Neural progenitor cell (in vitro differentiated cells): ENCODE measurements at regions not wholly inside any gene's neighbourhood (a gene's known extent, or its start where the extent isn't known, plus 50 kb on each side); places are given as distances from the start of the nearest gene placed in this dataset.

Source experiments
- DNase-seq: peaks from one replicate; pipeline ENCODE4 v3.0.0-alpha.2; 2016; ENCODE audit warnings: low spot score
- H2AFZ ChIP-seq: fragments of 200-600 bp; sonication (generic); replicated peaks from 2 replicates; pipeline ENCODE4 v1.6.1; 2016; ENCODE audit warnings: antibody characterized with exemption
- H3F3A ChIP-seq: fragments of 200-600 bp; sonication (generic); 2 replicates; pipeline ENCODE4 v1.6.1; 2016; ENCODE audit warnings: antibody characterized with exemption, low read depth
- H3K27ac ChIP-seq: fragments of 200-600 bp; sonication (generic); 2 replicates; pipeline ENCODE4 v1.5.1; 2016; ENCODE audit warnings: mild to moderate bottlenecking
- H3K27me3 ChIP-seq: fragments of 200-600 bp; sonication (generic); 2 replicates; pipeline ENCODE4 v1.6.1; 2016; ENCODE audit warnings: mild to moderate bottlenecking, moderate library complexity
- H3K36me3 ChIP-seq: fragments of 200-600 bp; sonication (generic); 2 replicates; pipeline ENCODE4 v1.5.1; 2016
- H3K4me1 ChIP-seq: fragments of 200-600 bp; sonication (generic); 2 replicates; pipeline ENCODE4 v1.6.1; 2016; ENCODE audit warnings: mixed run types
- H3K4me2 ChIP-seq: fragments of 200-600 bp; sonication (generic); 2 replicates; pipeline ENCODE4 v1.6.1; 2016
- H3K4me3 ChIP-seq: fragments of 200-600 bp; sonication (generic); 2 replicates; pipeline ENCODE4 v1.5.1; 2016
- H3K79me2 ChIP-seq: fragments of 200-600 bp; sonication (generic); 2 replicates; pipeline ENCODE4 v1.6.1; 2016; ENCODE audit warnings: low read depth
- H3K9ac ChIP-seq: fragments of 200-600 bp; sonication (generic); 2 replicates; pipeline ENCODE4 v1.6.1; 2016
- H3K9me3 ChIP-seq: fragments of 200-600 bp; sonication (generic); 2 replicates; pipeline ENCODE4 v1.5.1; 2016; ENCODE audit warnings: low read depth
- H4K20me1 ChIP-seq: fragments of 200-600 bp; sonication (generic); 2 replicates; pipeline ENCODE4 v1.6.1; 2016; ENCODE audit warnings: low read depth
- H3K27ac Mint-ChIP-seq: 3 replicates; pipeline ENCODE4 v1.8.0; 2021; ENCODE audit warnings: mixed read lengths
- H3K27me3 Mint-ChIP-seq: 2 replicates; pipeline ENCODE4 v1.8.0; 2022; ENCODE audit warnings: low read depth, mild to moderate bottlenecking, inconsistent platforms, moderate library complexity, mixed read lengths; ENCODE audit not compliant: insufficient read depth
- H3K36me3 Mint-ChIP-seq: 3 replicates; pipeline ENCODE4 v1.8.0; 2021; ENCODE audit warnings: mixed read lengths
- H3K4me1 Mint-ChIP-seq: 3 replicates; pipeline ENCODE4 v1.8.0; 2021; ENCODE audit warnings: mixed read lengths
- H3K4me3 Mint-ChIP-seq: 3 replicates; pipeline ENCODE4 v1.8.0; 2021; ENCODE audit warnings: mild to moderate bottlenecking, moderate library complexity, mixed read lengths
- H3K9me3 Mint-ChIP-seq: 3 replicates; pipeline ENCODE4 v1.8.0; 2020; ENCODE audit warnings: mixed read lengths
- EZH2 ChIP-seq: fragments of 200-600 bp; sonication (generic); IDR thresholded peaks from 2 replicates; pipeline ENCODE4 v1.6.1; 2017; ENCODE audit warnings: antibody characterized with exemption, mild to moderate bottlenecking, moderate library complexity
- EZH2phosphoT487 ChIP-seq: fragments of 200-600 bp; sonication (generic); IDR thresholded peaks from 2 replicates; pipeline ENCODE4 v1.6.1; 2017; ENCODE audit warnings: antibody characterized with exemption
- TF ChIP-seq, protein P1 (sequence below): fragments of 200-600 bp; sonication (generic); IDR thresholded peaks from 2 replicates; pipeline ENCODE4 v1.5.1; 2017; ENCODE audit warnings: antibody characterized with exemption, mild to moderate bottlenecking

DNA sequence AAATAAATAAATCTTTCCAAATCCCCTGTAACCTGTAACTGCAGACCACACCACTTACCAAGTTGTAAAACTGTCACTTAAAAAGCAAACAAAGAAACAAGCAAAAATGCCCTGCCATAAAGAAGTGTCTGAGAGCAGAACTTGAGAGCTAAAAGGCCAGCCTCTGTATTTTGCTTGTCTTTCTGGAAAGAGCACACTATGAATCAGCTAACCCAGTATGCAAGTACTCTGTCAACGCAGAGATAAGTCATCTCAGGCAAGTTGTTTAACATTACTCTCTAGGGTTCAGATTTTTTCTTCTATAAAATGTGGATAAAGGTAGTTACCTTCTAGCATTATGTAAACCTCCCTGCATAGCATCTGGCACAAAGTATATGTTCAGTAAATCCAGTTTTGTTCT is 134.8 kb downstream of the HS3ST1 start:
- Histone ChIP-seq H3K4me1 (no peaks in the 10 kb centered on the region), H3K4me3 (no peak overlapping the region), H3K79me2 (no peaks in the 10 kb centered on the region), H3F3A (no peaks in the 10 kb centered on the region), H2AFZ (no peak overlapping the region), H3K36me3 (no peaks in the 10 kb centered on the region), H4K20me1 (no peaks in the 10 kb centered on the region), H3K9ac (no peak overlapping the region), H3K27me3 (no peaks in the 10 kb centered on the region), H3K27ac (no peak overlapping the region), H3K4me2 (no peak overlapping the region), H3K9me3 (no peaks in the 10 kb centered on the region)
- no peak for DNase-seq
- H3K9me3 Mint-ChIP-seq: no peaks in the 10 kb centered on the region
- H3K27ac Mint-ChIP-seq: no peak overlapping the region
- peaks cover 2% of the 10 kb centered on the region for H3K4me1 Mint-ChIP-seq
- TF ChIP-seq EZH2phosphoT487 (no peak), EZH2 (no peak)
- TF ChIP-seq, protein P1, sequence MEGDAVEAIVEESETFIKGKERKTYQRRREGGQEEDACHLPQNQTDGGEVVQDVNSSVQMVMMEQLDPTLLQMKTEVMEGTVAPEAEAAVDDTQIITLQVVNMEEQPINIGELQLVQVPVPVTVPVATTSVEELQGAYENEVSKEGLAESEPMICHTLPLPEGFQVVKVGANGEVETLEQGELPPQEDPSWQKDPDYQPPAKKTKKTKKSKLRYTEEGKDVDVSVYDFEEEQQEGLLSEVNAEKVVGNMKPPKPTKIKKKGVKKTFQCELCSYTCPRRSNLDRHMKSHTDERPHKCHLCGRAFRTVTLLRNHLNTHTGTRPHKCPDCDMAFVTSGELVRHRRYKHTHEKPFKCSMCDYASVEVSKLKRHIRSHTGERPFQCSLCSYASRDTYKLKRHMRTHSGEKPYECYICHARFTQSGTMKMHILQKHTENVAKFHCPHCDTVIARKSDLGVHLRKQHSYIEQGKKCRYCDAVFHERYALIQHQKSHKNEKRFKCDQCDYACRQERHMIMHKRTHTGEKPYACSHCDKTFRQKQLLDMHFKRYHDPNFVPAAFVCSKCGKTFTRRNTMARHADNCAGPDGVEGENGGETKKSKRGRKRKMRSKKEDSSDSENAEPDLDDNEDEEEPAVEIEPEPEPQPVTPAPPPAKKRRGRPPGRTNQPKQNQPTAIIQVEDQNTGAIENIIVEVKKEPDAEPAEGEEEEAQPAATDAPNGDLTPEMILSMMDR: no peak
- H3K4me3 Mint-ChIP-seq: no peak overlapping the region
- no peaks in the 10 kb centered on the region for H3K36me3 Mint-ChIP-seq
- peaks cover 2% of the 10 kb centered on the region for H3K27me3 Mint-ChIP-seq

DNA sequence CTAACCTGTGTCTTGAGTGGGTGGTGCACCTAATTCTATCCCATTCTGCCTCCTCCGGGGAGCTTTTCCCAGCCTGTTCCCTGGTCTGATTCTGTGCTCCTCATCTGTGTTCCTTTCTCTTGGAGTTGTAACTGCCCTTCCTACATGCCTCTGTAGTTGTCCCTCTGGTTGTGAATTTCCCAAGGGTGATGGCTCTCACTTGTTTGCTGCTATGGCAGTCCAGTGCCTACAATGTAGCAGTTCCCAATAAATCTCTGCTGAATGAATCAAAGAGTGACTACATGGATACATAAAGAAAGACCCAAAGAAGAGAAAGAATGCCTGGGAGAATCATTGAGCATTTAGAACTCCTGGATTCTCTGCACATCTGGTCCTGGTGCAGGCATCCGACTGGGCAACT is 141.6 kb downstream of the HS3ST1 start:
- H3K4me1 ChIP-seq: no peaks in the 10 kb centered on the region
- H3K4me3 ChIP-seq: no peak overlapping the region
- no peak for DNase-seq
- H3F3A ChIP-seq: no peaks in the 10 kb centered on the region
- H3K27me3 ChIP-seq: no peaks in the 10 kb centered on the region
- Mint-ChIP-seq H3K4me3 (no peak overlapping the region), H3K4me1 (no peaks in the 10 kb centered on the region), H3K9me3 (peaks cover 18% of the 10 kb centered on the region), H3K27ac (no peak overlapping the region), H3K36me3 (peaks cover 5% of the 10 kb centered on the region), H3K27me3 (peaks cover 2% of the 10 kb centered on the region)
- TF ChIP-seq, protein P1: no peak
- TF ChIP-seq EZH2phosphoT487 (no peak), EZH2 (no peak)
- no peak overlapping the region for H2AFZ ChIP-seq
- H3K9me3 ChIP-seq: no peaks in the 10 kb centered on the region
- H3K9ac ChIP-seq: no peak overlapping the region
- H3K27ac ChIP-seq: no peak overlapping the region
- no peaks in the 10 kb centered on the region for H3K79me2 ChIP-seq
- no peaks in the 10 kb centered on the region for H4K20me1 ChIP-seq
- no peaks in the 10 kb centered on the region for H3K36me3 ChIP-seq
- H3K4me2 ChIP-seq: no peak overlapping the region

DNA sequence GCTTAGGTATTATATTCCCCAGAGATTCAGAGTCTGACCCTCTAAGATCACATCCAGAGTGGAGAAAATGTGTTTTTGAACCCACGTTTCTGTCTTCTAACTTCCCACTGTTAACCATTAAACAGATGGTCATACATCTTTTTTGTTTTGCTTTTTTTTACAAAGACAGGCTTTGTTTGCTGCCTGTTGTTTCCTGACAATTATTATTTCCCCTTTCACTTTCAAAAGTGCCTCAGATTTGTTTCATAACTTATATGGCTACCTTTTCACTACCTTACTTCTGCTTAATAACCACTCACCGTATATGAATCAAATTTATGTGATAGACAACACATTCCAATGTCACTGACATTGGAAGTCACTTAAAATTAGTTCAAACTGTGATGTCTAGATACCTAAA is 142.2 kb downstream of the HS3ST1 start:
- no peak overlapping the region for H3K4me2 ChIP-seq

More for the DNA sequence above, 142.2 kb downstream of the HS3ST1 start:
- Mint-ChIP-seq H3K36me3 (peaks cover 5% of the 10 kb centered on the region), H3K4me1 (no peaks in the 10 kb centered on the region), H3K27me3 (peaks cover 2% of the 10 kb centered on the region), H3K4me3 (no peak overlapping the region), H3K27ac (no peak overlapping the region), H3K9me3 (peaks cover 18% of the 10 kb centered on the region)
- H3F3A ChIP-seq: no peaks in the 10 kb centered on the region
- no peak overlapping the region for H3K4me3 ChIP-seq
- no peaks in the 10 kb centered on the region for H3K36me3 ChIP-seq
- no peak overlapping the region for H2AFZ ChIP-seq
- no peaks in the 10 kb centered on the region for H3K27me3 ChIP-seq
- H3K9ac ChIP-seq: no peak overlapping the region
- H3K27ac ChIP-seq: no peak overlapping the region
- TF ChIP-seq, protein P1: no peak
- no peak for TF ChIP-seq EZH2phosphoT487
- TF ChIP-seq EZH2: no peak
- DNase-seq: no peak
- H3K9me3 ChIP-seq: no peaks in the 10 kb centered on the region
- no peaks in the 10 kb centered on the region for H3K79me2 ChIP-seq
- no peaks in the 10 kb centered on the region for H3K4me1 ChIP-seq
- H4K20me1 ChIP-seq: no peaks in the 10 kb centered on the region
